Epithelial cell of esophagus (primary cell): ENCODE measurements at regions not wholly inside any gene's neighbourhood (a gene's known extent, or its start where the extent isn't known, plus 50 kb on each side); places are given as distances from the start of the nearest gene placed in this dataset.
"Not testable (repeated sequence)": the region's sequence is repeated elsewhere in the genome, so short reads cannot be mapped to it uniquely, and the experiment has no call there.

ENCODE experiments used
- DNase-seq: peaks from one replicate; pipeline ENCODE4 v3.0.0; 2010; ENCODE audit warnings: low read depth
- H3K4me3 ChIP-seq: 2 replicates; pipeline ENCODE4 v1.5.1; 2011; ENCODE audit warnings: mild to moderate bottlenecking, low read length, control low read depth
- TF ChIP-seq, protein P1 (sequence below): IDR thresholded peaks from 2 replicates; pipeline ENCODE4 v1.5.1; 2011; ENCODE audit warnings: low read depth, mild to moderate bottlenecking, low read length, control low read depth, inconsistent platforms; ENCODE audit not compliant: insufficient read depth; ENCODE audit errors: missing control alignments

DNA sequence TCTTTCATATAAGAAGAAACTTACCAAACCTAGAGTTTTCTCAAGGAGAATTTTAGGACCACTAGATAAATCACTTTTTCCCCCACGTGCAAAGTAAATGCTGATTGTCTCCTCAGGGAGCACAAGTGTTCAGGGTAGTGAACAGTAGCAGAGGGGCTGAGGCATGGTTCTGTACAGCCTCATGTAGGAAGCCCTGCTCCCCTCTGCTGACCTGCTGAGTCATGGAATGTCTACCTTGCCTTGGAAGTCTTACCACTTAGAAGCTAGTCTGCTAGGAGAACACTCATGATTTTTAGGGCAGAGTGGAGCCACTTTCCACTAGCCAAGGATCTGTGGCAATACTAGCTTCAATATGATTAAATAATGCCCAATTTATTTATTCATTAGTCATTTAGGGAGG is 2120.6 kb upstream of the RAG2 start:
- TF ChIP-seq, protein P1, sequence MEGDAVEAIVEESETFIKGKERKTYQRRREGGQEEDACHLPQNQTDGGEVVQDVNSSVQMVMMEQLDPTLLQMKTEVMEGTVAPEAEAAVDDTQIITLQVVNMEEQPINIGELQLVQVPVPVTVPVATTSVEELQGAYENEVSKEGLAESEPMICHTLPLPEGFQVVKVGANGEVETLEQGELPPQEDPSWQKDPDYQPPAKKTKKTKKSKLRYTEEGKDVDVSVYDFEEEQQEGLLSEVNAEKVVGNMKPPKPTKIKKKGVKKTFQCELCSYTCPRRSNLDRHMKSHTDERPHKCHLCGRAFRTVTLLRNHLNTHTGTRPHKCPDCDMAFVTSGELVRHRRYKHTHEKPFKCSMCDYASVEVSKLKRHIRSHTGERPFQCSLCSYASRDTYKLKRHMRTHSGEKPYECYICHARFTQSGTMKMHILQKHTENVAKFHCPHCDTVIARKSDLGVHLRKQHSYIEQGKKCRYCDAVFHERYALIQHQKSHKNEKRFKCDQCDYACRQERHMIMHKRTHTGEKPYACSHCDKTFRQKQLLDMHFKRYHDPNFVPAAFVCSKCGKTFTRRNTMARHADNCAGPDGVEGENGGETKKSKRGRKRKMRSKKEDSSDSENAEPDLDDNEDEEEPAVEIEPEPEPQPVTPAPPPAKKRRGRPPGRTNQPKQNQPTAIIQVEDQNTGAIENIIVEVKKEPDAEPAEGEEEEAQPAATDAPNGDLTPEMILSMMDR = no peak
- no peak overlapping the region for H3K4me3 ChIP-seq
- peak; percentile 1 for DNase-seq

DNA sequence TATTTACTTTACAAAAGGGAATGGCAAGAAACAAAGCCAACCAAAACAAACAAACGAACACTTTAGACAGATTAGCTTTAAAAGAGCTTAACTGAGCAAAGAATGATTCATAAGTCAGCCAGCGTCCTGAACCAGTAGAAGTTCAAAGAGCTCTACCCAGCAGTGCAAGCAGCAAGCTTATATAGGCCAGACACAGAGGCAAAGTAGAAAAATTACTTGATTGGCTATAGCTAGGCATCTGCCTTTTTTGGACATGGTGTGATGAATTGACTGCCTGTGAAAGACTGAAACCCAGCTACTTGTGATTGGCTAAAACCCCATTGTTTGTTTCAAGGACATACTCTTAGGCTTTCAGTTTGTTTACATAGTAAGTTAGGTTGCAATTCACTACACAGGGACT is 2120.0 kb upstream of the RAG2 start:
- peak; percentile 34 for DNase-seq
- no peak overlapping the region for H3K4me3 ChIP-seq
- TF ChIP-seq, protein P1 = no peak

DNA sequence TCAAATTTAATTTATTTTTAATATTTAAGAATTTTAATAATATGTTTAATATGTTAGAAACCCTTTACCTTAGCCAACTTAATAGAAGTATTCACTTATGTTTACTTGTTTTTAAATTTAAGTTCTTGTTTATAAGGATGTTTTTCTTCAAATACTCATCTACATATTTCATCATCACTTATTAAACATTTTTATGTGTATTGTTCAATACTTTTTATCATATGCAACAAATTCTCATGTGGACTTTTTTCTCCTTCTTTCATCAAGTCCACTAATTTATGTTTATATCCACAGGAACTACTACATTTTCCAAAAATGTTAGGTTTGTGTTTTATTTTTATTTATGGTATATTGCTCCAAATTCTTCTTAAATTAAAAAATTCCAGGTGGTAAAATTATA is 2113.1 kb upstream of the RAG2 start:
- no peak overlapping the region for H3K4me3 ChIP-seq
- no peak for DNase-seq
- TF ChIP-seq, protein P1 = no peak

DNA sequence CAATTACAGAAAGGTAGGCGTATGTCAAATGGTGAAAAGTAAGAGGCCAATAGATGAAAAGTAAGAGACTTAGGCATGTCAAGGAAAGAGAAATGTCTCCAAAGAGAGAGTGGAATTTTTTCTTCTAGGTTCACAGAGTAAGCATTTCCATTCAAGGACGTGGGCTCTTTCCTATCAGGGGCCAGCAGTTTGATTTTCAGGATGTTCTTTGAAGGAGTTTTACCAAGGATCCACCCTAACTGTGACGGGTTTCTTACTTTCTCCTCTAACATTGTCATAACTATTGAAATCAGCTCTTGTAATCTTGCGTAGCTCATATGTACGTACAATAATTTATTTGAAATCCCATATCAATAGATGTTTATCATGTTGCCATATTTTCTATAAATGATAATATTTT is 2112.2 kb upstream of the RAG2 start:
- DNase-seq = no peak
- TF ChIP-seq, protein P1 = no peak
- H3K4me3 ChIP-seq = no peak overlapping the region

DNA sequence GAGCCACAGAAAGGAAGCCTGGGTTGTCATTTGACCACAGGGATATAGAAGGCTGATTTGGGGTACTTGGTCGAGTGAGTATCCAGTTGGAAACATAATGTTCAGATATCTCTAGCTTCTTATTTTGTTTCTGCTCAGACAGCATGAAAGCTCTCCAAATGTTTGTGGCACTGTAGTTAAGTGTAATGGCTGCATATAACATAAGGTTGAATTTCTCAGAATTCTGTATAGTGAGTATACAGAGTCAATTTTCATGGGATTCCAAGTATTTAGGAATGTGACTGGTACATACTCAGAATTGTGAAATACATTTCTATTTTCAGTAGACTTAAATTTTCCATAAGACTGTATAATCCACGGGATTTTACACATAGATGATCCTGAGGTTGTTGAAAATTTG is 2102.1 kb upstream of the RAG2 start:
- H3K4me3 ChIP-seq = no peak overlapping the region
- TF ChIP-seq, protein P1 = no peak
- no peak for DNase-seq

DNA sequence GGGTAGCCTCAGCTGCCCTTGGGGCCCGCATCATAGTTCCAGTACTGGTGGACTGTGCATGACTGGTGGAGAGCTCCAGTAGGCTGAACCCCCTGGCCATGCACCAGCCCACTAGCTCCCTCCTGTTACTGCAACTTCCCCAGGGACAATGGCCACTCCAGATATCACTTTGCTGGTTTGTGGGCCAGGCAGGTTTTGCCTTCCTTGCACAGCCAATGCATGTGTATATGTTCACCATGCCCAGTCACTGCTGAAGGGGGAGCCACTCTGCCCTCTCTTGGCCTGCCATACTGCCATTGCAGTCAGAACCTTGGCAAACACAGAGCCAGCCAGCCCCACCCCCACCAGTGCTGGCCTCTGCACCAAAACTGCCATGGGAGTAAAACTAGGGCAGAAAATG is 2095.3 kb upstream of the RAG2 start:
- no peak overlapping the region for H3K4me3 ChIP-seq
- TF ChIP-seq, protein P1 = no peak
- no peak for DNase-seq

DNA sequence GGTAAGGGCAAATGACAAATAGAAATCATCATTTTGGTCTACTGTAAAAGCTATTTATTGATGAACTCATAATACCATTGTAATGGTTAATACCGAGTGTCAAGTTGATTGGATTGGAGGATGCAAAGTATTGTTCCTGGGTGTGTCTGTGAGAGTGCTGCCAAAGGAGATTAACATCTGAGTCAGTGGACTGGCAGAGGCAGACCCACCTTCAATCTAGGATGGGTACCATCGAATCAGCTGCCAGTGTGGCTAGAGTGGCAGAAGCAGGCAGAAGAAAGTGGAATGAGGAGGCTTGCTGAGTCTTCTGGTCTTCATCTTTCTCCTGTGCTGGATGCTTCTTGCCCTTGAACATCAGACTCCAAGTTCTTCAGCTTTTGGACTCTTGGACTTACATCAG is 2092.2 kb upstream of the RAG2 start:
- DNase-seq, H3K4me3 ChIP-seq: not testable (repeated sequence)

DNA sequence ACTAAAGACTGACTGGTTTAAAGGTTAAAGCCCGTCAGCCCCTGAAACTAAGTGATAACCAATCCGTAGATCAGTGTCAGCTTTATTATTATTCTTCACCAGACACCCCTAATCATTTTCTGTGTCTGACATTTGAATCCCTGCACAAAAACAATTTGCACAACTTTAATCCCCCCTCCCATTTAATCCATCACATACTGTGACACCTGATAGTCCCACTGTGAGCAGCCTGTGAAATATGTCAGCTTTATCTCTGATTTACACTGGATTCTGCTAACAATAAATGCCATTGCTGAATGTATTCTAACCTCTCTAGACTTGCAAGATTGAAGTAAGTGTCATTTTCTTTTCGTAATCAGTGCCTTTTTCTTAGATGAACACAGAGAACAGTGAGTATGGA is 2089.0 kb upstream of the RAG2 start:
- TF ChIP-seq, protein P1 = no peak
- no peak for DNase-seq
- no peak overlapping the region for H3K4me3 ChIP-seq
